Activated CD4-positive, CD25-positive, alpha-beta regulatory T cell (primary cell): ENCODE measurements at regions not wholly inside any gene's neighbourhood (a gene's known extent, or its start where the extent isn't known, plus 50 kb on each side); places are given as distances from the start of the nearest gene placed in this dataset.
"Not testable (repeated sequence)": the region's sequence is repeated elsewhere in the genome, so short reads cannot be mapped to it uniquely, and the experiment has no call there.

Source experiments
- DNase-seq, 4 experiments: peaks; one replicate each; lab custom pipeline; 2025; lab: John Stamatoyannopoulos, UW

- no peak for DNase-seq
Measured at GRCh38 chr2:48190230-48190629, 124.3 kb upstream of the FOXN2 start.

- no peak for DNase-seq
Measured at GRCh38 chr2:48194641-48195040, 119.8 kb upstream of the FOXN2 start.

GRCh38 chr2:48195169-48195568 is 119.3 kb upstream of the FOXN2 start:
- no peak for DNase-seq

- no peak for DNase-seq
Measured at GRCh38 chr2:48197618-48198017, 116.9 kb upstream of the FOXN2 start.

- DNase-seq, result no peak
Measured at GRCh38 chr2:48198371-48198770, 116.1 kb upstream of the FOXN2 start.

- DNase-seq, result no peak
Measured at GRCh38 chr2:48199070-48199469, 115.4 kb upstream of the FOXN2 start.

GRCh38 chr2:48200620-48201293 is 113.7 kb upstream of the FOXN2 start:
- no peak for DNase-seq

GRCh38 chr2:48201435-48201834 is 113.0 kb upstream of the FOXN2 start:
- not testable (repeated sequence) for DNase-seq

- no peak for DNase-seq
Measured at GRCh38 chr2:48202863-48203642, 111.4 kb upstream of the FOXN2 start.

- DNase-seq, result no peak
Measured at GRCh38 chr2:48203668-48204067, 110.8 kb upstream of the FOXN2 start.

GRCh38 chr2:48204750-48205136 is 109.7 kb upstream of the FOXN2 start:
- no peak for DNase-seq

- no peak for DNase-seq
Measured at GRCh38 chr2:48205137-48205798, 109.2 kb upstream of the FOXN2 start.

GRCh38 chr2:48206056-48206656 is 108.3 kb upstream of the FOXN2 start:
- DNase-seq, result not testable (repeated sequence)

- DNase-seq, result no peak
Measured at GRCh38 chr2:48207201-48207641, 107.3 kb upstream of the FOXN2 start.

GRCh38 chr2:48207851-48208250 is 106.6 kb upstream of the FOXN2 start:
- no peak for DNase-seq

GRCh38 chr2:48209214-48209885 is 105.1 kb upstream of the FOXN2 start:
- DNase-seq, result no peak

- no peak for DNase-seq
Measured at GRCh38 chr2:48210189-48210588, 104.3 kb upstream of the FOXN2 start.

GRCh38 chr2:48213646-48214045 is 100.8 kb upstream of the FOXN2 start:
- DNase-seq, result no peak

- no peak for DNase-seq
Measured at GRCh38 chr2:48218169-48218568, 96.3 kb upstream of the FOXN2 start.

GRCh38 chr2:48219234-48219554 is 95.3 kb upstream of the FOXN2 start:
- DNase-seq, result no peak

- no peak for DNase-seq
Measured at GRCh38 chr2:48219555-48220436, 94.7 kb upstream of the FOXN2 start.
